Right lobe of liver (tissue), 4 donors: ENCODE measurements at regions not wholly inside any gene's neighbourhood (a gene's known extent, or its start where the extent isn't known, plus 50 kb on each side); places are given as distances from the start of the nearest gene placed in this dataset.

Experiments
- POLR2A ChIP-seq: fragments of 450-650 bp; IDR thresholded peaks from one replicate; pipeline ENCODE4 v1.6.1; 2017; ENCODE audit warnings: antibody characterized with exemption, mild to moderate bottlenecking
- TF ChIP-seq, protein P1 (sequence below), 4 donors: fragments of 200-600 bp in 3 of 4; fragments of 450-650 bp in 1 of 4; IDR thresholded peaks; one replicate each; pipeline versions ENCODE4 v1.5.1 to v1.8.0; 2016 to 2022; ENCODE audit warnings: antibody characterized with exemption in 4 of 4, mild to moderate bottlenecking in 2 of 4
- donor health status: DM: no; HTN: no; CAD: no.
- donor health status: DM: no; HTN: no; CAD: no.
- donor health status: DM: no; HTN: yes; CAD: no.

DNA sequence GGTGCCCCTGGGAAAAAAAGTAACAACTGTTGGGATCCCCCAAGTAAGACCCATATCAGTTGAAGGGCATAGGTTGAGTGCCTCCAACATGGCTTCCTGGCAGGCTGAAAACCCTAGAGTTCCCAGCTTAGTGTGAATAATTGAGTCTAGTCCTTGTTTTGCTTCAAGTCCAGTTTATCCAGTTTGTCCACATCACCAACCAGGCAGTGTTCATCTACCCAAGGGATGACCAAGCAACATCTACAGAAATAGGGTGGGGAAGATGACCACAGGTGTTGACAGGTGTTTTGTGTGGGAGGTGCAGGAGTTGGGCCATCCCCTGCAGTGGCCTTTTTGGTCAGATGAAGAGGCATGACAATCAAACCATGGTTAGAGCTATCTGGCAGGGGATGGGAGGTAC lies 54.3 kb upstream of the ERO1B start:
- TF ChIP-seq, protein P1, sequence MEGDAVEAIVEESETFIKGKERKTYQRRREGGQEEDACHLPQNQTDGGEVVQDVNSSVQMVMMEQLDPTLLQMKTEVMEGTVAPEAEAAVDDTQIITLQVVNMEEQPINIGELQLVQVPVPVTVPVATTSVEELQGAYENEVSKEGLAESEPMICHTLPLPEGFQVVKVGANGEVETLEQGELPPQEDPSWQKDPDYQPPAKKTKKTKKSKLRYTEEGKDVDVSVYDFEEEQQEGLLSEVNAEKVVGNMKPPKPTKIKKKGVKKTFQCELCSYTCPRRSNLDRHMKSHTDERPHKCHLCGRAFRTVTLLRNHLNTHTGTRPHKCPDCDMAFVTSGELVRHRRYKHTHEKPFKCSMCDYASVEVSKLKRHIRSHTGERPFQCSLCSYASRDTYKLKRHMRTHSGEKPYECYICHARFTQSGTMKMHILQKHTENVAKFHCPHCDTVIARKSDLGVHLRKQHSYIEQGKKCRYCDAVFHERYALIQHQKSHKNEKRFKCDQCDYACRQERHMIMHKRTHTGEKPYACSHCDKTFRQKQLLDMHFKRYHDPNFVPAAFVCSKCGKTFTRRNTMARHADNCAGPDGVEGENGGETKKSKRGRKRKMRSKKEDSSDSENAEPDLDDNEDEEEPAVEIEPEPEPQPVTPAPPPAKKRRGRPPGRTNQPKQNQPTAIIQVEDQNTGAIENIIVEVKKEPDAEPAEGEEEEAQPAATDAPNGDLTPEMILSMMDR (IDR thresholded peaks at IDR 0.05): no peak
- TF ChIP-seq POLR2A: no peak
